HTR-8/SVneo (cell line): ENCODE measurements at regions not wholly inside any gene's neighbourhood (a gene's known extent, or its start where the extent isn't known, plus 50 kb on each side); places are given as distances from the start of the nearest gene placed in this dataset.
"Not testable (repeated sequence)": the region's sequence is repeated elsewhere in the genome, so short reads cannot be mapped to it uniquely, and the experiment has no call there.

ENCODE experiments used
- DNase-seq: peaks from one replicate; pipeline ENCODE4 v3.0.0; 2011; ENCODE audit warnings: low spot score, mixed read lengths; ENCODE audit not compliant: insufficient read length
- FAIRE-seq: peaks from 2 replicates; lab custom pipeline; 2011; peaks lifted over from hg19 to GRCh38; lab: Jason Lieb, UNC

DNA sequence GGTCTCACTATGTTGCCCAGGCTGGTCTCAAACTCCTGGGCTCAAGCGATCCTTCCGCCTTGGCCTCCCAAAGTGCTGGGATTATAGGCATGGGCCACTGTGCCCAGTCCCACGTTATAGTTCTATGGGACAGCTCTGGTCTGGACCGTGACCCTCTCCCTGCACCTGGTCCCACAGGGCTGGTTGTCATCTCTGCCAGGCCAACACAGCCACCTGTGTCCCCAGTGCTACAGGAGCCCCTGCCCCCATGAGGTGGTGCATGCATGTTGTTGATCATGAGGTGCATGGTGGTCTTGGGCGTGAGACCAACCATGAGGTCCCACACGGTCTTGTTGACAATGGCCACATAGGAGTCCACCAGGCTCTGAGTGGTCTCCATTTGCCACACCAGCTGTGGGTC is 51.0 kb upstream of the UBE2Q2 start:
- FAIRE-seq, DNase-seq: not testable (repeated sequence)

DNA sequence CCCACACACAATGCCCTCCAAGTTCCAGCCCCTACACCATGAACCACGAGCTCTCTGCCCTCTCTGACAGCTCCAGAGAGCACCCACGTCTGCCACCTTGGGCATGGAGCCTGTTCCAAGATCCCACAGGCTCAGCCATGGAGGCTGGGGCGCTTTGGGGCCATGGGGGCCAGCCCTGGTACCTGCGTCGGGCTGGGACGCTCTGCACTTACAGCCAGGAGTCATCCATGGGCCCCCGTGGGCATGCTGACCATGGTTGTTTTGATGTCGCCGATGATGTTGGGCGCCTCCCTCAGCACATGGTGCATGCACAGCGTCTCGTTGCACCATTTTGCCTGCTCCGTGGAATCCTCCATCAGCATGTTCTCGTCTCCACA is 51.9 kb upstream of the UBE2Q2 start:
- FAIRE-seq, result no peak

DNA sequence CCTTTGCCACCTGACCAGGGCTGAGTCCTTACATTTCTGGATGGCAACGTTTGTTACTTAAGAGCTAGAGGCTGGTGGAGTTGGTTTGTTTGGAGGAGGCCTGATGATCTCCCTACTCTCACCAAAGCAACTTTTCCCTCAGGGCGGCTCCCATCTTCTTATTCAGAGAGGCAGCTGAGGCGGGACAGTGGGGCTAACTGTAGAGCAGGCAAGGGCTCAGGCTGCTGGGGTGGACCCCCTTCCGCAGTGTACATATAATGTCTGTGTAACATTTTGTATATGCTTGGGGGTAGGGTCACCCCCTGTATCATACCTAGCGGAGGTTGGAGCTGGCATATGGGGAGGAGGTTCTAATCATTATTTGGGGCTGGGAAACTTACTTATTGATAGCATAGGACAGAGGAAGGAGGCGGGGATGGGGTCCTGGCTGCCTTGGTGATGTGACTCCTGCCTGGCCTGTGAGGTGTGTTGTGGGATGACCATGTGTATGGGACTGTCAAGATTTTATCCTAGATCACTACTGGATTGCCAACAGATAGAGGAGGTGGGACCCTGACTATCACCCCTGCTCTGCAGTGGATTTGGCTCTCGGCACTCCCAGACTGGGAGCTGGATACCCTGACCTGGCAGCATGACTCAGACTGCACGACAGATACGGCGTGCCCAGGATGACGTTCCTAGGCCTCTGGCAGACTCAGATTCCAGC is 52.5 kb upstream of the UBE2Q2 start:
- no peak for DNase-seq
- peak; percentile 28 for FAIRE-seq

More for the DNA sequence above, 51.9 kb upstream of the UBE2Q2 start:
- DNase-seq, result no peak

DNA sequence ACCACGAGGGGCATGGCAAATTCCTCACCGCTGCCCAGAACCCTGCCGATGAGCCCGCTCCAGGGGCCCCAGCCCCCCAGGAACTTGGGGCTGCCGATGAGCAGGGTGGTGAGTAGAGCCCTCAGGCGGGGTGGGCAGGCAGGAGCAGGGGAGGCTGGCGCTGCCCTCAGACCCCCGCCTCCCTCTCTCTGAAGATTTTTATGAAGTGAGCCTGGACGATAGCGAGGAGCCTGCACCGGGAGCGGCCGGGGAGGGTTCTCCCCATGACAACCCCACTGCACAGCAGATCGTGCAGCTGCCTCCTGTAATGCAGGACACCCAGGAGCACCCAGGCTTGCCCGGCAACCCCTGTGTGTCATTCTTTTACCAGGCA is 56.7 kb upstream of the UBE2Q2 start:
- no peak for DNase-seq
- FAIRE-seq, result no peak

DNA sequence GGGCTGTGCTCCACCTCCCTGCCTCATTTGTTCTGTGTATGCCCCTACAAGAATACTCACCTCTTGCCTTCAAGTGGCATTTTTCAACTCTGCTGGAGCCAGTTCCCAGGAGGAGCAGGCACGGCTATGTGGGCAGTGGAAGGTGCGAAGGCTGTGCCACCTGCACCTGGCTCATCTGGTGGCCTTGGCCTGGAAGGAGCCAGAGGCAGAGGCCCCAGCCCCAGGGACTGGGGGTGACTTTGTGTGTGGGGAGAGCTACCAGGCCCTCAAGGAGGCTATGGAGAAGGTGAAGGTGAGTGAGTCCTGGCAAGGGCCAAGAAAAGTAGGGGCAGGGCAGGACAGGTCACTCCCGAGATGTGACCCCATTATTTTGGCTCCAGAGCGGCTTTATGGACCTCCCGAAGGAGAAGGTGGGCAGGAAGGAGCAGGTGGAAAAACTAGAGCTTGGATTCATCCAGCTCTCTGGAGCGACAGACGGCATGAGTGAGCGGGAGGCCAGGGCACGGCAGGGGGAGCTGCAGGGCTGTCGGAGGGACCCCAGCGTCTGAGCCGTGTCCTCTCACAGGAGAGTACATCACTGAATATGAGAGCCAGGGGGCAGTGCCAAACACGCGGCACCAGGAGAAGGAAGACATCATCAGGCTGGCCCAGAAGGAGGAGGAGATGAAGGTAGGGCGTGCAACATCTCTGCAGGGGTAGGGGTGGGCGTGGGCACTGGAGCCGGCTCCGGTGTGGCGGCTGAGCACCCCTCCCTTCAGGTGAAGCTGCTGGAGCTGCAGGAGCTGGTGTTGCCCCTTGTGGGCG is 57.3 kb upstream of the UBE2Q2 start:
- DNase-seq (no peak), FAIRE-seq (no peak)

DNA sequence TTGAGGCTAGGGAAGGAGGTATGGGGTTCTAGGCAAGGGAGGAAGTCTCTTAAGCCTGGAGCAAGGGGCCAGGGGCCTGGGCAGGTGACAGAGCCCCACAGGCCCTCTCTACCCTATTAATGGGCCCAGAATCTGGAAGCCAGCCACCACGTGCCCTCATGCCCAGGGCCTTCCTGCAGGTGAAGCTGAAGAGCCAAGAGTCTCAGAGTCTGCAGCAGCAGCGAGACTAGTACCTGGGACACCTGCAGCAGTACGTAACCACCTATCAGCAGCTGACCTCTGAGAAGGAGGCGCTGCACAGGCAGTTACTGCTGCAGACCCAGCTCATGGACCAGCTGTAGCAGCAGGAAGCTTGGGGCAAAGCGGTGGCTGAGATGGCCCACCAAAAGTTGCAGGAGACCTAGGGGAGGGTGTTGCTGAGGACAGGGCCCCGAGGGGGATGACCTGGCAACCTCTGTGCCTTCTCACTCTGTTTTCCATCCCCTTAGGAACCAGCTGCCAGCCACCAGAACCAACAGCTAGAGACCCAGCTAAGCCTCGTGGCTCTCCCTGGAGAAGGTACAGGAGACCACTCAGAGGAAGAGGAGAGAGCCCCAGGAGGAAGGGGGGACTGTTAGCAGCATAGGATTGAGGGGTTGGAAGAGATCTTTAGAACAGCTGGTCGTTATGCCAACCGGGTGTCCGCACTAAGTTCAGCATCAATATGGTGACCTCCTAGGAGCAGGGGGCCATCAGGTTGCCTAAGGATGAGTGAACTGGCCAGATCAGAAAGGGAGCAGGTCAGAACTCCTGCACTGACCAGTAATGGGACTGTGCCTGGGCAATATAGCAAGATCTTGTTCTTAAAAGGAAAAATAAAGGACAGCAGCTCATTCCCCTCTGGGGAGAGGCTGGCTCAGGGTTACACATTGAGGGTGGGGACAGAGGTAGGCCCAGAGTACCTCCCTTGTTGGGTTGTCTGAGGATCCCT is 58.5 kb upstream of the UBE2Q2 start:
- FAIRE-seq, DNase-seq: not testable (repeated sequence)

DNA sequence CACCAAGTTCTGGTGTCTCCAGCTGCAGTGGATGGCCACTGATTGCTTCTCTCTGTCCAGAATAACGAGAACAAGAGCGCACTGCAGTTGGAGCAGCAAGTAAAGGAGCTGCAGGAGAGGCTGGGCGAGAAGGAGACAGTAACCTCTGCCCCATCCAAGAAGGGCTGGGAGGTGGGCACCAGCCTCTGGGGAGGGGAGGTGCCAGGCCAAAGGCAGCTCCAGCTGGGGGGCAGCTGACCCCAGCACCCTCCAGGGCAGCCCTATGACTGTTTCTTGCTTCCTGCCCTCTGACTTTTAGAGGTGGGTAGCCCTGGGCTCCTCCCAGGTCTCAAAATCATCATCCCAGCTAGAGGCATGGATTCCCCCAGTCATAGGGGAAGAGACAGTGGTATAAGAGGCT is 59.7 kb upstream of the UBE2Q2 start:
- not testable (repeated sequence) for FAIRE-seq, DNase-seq

DNA sequence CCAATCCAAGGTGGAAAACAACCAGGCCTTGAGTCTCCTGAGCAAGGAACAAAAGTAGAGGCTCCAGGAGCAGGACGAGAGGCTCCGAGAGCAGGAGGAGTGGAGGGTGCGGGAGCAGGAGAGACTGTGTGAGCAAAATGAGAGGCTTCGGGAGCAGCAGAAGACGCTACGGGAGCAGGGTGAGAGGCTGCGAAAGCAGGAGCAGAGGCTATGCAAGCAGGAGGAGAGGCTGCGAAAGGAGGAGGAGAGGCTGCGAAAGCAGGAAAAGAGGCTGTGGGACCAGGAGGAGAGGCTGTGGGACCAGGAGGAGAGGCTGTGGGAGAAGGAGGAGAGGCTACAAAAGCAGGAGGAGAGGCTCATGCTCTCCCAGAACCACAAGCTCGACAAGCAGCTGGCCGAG is 60.3 kb upstream of the UBE2Q2 start:
- FAIRE-seq, result no peak
- DNase-seq, result no peak

DNA sequence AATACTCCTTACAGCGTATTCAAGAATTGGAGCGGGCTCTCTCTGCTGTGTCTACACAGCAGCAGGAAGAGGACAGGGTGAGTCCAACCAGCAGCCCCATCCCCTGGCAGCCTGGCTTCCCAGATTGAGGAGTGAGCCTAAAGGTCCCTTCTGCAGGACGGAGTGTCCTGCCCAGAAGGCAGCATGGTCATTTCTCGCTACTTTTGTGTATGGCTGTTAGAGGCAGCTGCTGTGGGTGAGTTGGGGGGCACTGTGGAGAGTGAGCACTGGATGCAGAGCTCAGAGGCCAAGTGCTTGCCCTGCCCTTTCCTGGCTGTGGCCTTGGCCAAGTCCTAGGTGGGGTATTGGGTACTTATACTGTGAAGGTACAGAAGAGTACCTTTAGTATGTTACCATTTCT is 62.3 kb upstream of the UBE2Q2 start:
- not testable (repeated sequence) for FAIRE-seq, DNase-seq

DNA sequence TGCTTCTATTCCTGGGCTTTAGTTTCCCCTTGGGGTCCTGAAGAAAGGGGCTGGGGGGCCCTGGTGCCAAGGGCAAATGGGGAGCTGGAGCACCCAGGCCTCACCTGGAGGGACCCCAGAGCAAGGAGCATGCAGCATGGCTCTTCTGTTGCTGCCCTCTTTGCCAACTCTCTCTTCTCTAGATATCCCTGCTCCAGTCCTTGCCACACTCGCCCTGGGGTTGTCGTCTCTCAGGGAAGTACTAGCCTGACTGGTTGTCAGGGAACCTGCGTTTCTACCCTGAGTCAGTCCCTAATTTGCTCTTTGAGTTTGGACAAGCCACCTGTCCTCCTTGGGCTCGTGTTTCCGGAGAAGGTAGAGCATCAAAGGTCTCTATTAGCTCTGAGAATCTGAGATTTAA is 63.7 kb upstream of the UBE2Q2 start:
- DNase-seq (no peak), FAIRE-seq (no peak)

DNA sequence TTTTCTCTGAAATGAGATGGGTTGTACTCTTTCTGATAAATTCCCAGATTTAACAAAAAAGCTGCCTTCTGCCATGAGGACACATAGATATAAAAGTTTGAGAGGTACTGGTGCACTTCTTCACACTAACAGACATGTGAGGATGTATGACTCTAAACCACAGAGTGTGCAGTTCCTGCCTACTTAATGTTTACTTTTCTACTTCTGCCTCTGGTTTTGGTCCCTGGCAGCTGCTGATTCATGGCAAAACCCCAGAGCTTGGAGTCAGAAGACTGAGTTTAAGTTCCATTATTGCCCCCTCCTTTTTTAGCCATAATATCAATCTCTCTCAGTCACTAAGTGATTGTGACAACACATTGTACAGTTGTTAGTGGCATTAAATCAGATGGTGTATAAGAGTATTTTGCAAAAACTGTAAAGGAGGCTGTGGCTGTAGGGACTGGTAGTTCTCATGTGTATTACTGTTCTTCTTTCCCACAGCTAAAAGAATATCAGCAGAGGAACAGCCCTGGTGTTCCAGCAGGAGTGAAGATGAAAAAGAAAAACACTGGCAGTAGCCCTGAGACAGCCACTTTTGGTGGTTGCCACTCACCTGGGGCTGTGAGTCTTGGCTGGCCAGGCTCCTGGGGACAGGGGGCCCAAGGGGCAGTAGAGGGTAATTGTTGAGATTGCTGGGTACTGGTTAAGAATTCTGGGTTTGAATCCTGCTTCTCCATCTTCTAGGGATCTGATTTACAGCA is 64.4 kb upstream of the CSPG4 start:
- not testable (repeated sequence) for FAIRE-seq, DNase-seq

DNA sequence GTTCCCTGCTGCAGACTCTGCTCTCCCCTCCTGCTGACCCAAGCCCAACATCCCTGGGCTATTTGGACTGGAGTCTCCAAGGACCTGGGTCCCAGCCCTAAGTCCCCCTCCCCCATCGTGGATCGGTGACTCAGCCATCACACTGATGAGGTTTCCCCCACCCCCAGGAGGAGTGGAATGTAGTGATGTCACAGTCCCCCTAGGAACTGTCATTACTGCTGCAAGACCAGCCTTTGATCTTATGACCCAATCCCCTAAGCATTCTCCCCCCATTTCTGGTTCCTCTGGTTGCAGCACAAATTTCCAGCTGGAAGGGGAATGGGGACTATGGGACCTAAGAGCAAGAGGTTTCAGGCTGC is 63.4 kb upstream of the CSPG4 start:
- FAIRE-seq (no peak), DNase-seq (no peak)

DNA sequence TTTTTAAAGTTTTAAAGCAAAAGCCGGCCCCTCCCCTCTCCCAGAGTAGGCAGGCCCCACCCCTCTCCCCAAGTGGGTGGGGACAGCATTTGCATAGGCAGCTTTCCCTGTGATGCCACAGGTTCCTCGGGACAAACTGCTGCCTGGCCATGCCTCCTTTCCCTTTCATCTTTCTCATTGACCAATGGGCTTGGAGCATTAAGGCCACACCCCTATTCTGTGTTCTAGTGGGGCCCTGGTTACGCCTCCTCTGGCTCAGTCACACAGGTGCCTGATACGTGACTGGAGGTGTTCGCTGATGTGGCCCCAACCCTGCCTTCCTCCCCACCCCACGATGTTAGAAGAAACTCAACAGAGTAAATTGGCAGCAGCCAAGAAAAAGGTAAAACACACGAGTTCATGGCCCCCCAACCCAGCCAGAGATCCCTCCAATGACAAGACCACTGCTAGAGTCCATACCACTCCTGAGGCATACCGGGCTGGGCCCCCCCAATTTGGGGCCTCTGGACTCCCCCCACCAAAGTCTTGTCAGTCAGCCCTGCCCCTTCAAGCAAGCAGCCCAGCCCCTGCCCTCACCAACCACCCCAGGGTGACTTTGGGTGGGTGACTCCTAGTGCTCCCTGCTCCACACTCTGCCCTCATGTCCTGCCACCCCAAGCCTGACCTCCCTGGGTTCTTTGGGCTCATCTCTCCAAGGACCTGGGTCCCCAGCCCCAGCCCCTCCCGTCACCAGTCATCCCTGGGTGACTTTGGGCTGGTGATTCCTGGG is 62.8 kb upstream of the CSPG4 start:
- no peak for DNase-seq
- no peak for FAIRE-seq

DNA sequence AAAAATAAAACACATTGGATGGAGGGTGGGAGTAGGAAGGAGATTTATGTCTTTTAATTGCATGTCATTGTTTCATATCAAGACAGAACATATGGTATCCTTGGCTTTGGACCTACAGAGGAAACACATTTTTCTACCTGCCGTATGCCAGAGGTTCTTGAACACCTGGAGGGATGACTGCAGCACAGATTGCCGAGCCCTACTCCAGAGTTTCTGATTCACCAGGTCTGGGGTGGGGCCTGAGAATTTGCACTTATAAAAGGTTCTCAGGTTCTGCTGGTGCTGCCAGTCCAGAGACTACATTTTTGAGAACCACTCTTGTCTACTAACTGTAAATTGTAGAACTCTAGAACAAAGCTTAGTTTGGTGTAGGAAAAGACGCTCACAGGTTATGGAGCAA is 61.3 kb upstream of the CSPG4 start:
- FAIRE-seq, DNase-seq: not testable (repeated sequence)

DNA sequence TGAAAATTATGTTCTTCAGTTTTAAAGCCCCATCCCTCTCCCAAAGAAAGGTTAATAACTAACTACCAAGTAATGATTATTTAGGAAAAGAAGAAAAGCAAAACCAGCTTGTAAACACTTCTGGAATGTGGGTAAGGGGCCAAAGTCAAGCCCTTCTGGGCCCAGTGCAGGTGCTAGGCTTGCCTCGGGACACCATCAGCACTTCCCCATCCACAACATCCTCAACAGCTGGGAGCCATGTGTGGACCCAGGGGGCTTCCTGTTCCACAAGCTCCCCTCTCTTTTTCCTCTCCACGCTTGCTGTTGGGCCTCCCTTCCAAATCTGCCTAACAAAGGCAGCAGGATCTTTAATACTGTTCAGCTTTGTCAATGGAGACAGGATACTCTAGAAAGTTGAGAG is 58.4 kb upstream of the CSPG4 start:
- not testable (repeated sequence) for FAIRE-seq

DNA sequence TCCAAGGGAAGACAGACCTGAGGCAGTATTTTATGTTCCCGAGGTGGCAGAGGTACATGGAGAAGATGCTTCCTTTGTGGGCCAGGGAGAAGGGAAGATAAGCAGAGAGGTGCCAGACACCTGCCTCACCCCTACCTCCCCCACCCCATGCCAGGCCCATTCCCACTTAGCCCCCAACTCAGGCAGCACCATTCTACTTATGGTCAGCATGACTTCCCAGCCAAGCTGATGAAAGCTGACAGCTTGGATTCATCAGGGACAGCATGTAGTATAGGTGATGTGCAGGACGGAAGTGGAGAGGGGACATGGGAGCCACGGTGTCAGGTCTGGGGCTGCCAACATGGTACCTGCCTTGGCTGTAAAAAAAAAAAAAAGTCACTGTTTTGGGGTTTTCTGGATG is 57.5 kb upstream of the CSPG4 start:
- DNase-seq (no peak), FAIRE-seq (no peak)

More for the DNA sequence above, 58.4 kb upstream of the CSPG4 start:
- not testable (repeated sequence) for DNase-seq

DNA sequence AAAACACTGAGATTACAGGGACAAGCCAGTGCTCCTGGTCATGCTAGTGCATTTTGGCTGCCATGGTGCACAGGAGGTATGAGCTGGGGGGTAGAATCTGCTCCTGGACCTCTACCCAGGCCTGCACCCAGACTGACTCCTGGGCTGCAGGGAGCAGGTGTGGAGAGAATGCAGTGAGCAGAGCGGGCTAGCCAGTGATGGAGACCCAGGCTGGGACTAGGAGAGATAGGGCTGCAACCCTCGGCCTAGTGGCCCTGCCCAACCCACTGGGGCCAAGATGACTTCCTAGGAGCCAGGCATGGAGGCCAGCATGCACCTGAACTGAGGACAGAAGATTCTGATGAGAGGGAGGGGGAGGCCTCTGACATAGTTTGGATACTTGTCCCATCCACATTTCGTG is 55.9 kb upstream of the CSPG4 start:
- not testable (repeated sequence) for FAIRE-seq, DNase-seq

DNA sequence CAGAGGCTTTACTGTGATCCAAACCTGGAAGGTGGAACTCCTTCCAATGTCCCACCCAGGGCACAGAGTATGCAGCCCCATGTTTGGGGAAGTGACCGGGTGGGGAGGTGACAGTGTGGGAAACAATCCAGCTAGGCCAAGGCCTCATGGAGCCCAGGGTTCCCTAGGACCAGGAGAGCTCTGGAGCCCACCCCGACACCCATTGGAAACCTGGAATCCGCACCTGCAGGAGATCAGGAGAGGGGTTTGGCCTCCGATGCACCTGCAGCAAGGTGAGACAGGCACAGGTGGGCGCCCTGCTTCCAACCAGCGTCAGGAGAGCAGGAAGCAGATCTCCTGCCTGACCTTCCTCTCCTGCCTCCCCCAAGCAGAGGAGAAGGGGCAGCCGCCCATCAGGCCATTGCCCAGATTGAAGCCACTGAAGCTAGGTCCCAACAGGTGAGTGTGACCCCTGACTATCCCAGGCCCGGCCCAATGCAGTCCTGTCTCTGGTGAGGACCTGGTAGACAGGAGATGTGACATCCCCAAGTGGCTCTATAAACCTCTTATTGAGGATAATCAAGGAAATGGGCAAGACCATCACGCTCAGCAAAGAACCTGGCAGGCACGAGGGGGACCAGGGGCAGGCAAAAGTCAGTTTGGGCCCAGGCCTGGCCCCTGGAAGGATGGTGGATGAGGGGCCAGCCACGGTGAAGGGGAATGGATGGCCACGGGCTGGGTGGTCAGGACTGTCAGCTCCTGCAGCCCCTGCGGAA is 53.1 kb upstream of the CSPG4 start:
- not testable (repeated sequence) for FAIRE-seq, DNase-seq
